CD4-positive, alpha-beta T cell (primary cell): ENCODE measurements at regions not wholly inside any gene's neighbourhood (a gene's known extent, or its start where the extent isn't known, plus 50 kb on each side); places are given as distances from the start of the nearest gene placed in this dataset.

Source experiments
- ATAC-seq: fragments of 200-7000 bp; cut with Tn5 transposase; one replicate; pipeline ENCODE4 v1.10.0; 2022; ENCODE audit warnings: mild to moderate bottlenecking; ENCODE audit not compliant: poor library complexity
- CTCF ChIA-PET: fragments of 350-600 bp; sonication (Branson Sonifier 250); formaldehyde crosslinking; loops from one replicate; lab custom pipeline; 2021; ENCODE audit warnings: antibody characterized with exemption, inconsistent platforms; lab: Charles Lee
- POLR2A ChIA-PET: fragments of 350-600 bp; sonication (Branson Sonifier 250); formaldehyde crosslinking; loops from one replicate; lab custom pipeline; 2021; ENCODE audit warnings: antibody characterized with exemption, inconsistent platforms; lab: Charles Lee
- DNase-seq, 14 experiments: peaks; one replicate each; pipeline ENCODE4 v3.0.0-alpha.2; 2013 to 2020; ENCODE audit warnings: mixed read lengths in 2 of 14
- H3K27ac ChIP-seq, 2 donors: one replicate each; pipeline versions ENCODE4 v1.5.1 to v1.7.0; 2013; ENCODE audit warnings: low read length in 2 of 2, low read depth in 1 of 2, mild to moderate bottlenecking in 1 of 2
- H3K27me3 ChIP-seq, 2 experiments: 1 replicate in 1 of 2; 2 replicates in 1 of 2; pipeline versions ENCODE4 v1.6.1 to v1.7.0; 2013; ENCODE audit warnings: low read length in 2 of 2, control low read depth in 1 of 2, mild to moderate bottlenecking in 1 of 2, moderate library complexity in 1 of 2; ENCODE audit not compliant: insufficient read depth in 2 of 2, control insufficient read depth in 1 of 2
- H3K36me3 ChIP-seq: one replicate; pipeline ENCODE4 v1.6.1; 2013; ENCODE audit warnings: low read length, control low read depth; ENCODE audit not compliant: insufficient read depth
- H3K4me1 ChIP-seq: one replicate; pipeline ENCODE4 v1.6.1; 2013; ENCODE audit warnings: low read length, control low read depth; ENCODE audit not compliant: insufficient read depth
- H3K4me3 ChIP-seq: one replicate; pipeline ENCODE4 v1.5.1; 2013; ENCODE audit warnings: mild to moderate bottlenecking, low read length, moderate library complexity
- H3K9me3 ChIP-seq, 2 experiments: 1 replicate in 1 of 2; 2 replicates in 1 of 2; pipeline versions ENCODE4 v1.6.1 to v1.7.0; 2013; ENCODE audit warnings: low read length in 2 of 2, mild to moderate bottlenecking in 2 of 2, control low read depth in 1 of 2, moderate library complexity in 1 of 2; ENCODE audit not compliant: control insufficient read depth in 1 of 2, insufficient read depth in 1 of 2
- H3K27ac Mint-ChIP-seq: one replicate; pipeline ENCODE4 v1.8.0; 2020; ENCODE audit warnings: mixed read lengths
- H3K27me3 Mint-ChIP-seq: one replicate; pipeline ENCODE4 v1.8.0; 2021; ENCODE audit warnings: mixed read lengths
- H3K36me3 Mint-ChIP-seq: one replicate; pipeline ENCODE4 v1.8.0; 2021; ENCODE audit warnings: low read depth, mixed read lengths
- H3K4me1 Mint-ChIP-seq: one replicate; pipeline ENCODE4 v1.8.0; 2021; ENCODE audit warnings: low read depth, mixed read lengths
- H3K4me3 Mint-ChIP-seq: one replicate; pipeline ENCODE4 v1.8.0; 2020; ENCODE audit warnings: mild to moderate bottlenecking, mixed read lengths
- H3K9me3 Mint-ChIP-seq: one replicate; pipeline ENCODE4 v1.8.0; 2020; ENCODE audit warnings: mixed read lengths
- intact Hi-C, 2 experiments: fragments of 100-400 bp; cut with DNase I in 1 of 2; cut with micrococcal nuclease in 1 of 2; formaldehyde crosslinking; loops; one replicate each; pipeline versions ENCODE4 v1.15.1 to v1.9.0; 2023 to 2025; cut with DNase I, micrococcal nuclease
- TF ChIP-seq, protein P1 (sequence below): fragments of 200-600 bp; IDR thresholded peaks from one replicate; pipeline ENCODE4 v1.8.0; 2022; ENCODE audit warnings: antibody characterized with exemption, mild to moderate bottlenecking

DNA sequence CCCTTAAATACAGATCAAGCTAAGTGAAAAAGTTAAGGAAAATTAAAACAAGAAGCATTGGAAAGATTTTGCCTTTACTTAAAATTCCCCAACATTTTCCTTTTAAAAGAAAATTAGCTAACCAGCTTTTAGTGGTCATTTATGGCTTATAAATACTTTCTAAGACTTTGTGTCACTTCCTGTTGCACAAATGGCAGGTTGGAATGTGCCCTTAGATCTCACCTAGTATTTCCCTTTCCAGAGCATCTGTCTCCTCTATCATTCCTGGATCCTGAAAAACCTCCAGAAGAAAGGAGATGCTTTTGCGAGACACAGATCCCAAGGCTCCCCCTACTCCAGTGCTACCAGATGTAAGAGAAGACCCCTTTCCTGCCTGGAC lies 58.3 kb downstream of the ARF6 start:
- TF ChIP-seq, protein P1, sequence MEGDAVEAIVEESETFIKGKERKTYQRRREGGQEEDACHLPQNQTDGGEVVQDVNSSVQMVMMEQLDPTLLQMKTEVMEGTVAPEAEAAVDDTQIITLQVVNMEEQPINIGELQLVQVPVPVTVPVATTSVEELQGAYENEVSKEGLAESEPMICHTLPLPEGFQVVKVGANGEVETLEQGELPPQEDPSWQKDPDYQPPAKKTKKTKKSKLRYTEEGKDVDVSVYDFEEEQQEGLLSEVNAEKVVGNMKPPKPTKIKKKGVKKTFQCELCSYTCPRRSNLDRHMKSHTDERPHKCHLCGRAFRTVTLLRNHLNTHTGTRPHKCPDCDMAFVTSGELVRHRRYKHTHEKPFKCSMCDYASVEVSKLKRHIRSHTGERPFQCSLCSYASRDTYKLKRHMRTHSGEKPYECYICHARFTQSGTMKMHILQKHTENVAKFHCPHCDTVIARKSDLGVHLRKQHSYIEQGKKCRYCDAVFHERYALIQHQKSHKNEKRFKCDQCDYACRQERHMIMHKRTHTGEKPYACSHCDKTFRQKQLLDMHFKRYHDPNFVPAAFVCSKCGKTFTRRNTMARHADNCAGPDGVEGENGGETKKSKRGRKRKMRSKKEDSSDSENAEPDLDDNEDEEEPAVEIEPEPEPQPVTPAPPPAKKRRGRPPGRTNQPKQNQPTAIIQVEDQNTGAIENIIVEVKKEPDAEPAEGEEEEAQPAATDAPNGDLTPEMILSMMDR: no peak
- Histone ChIP-seq H3K9me3 (no peaks in the 10 kb centered on the region), H3K4me3 (no peak overlapping the region), H3K4me1 (peaks cover 32% of the 10 kb centered on the region), H3K27ac (no peak overlapping the region), H3K27me3 (no peaks in the 10 kb centered on the region), H3K36me3 (no peaks in the 10 kb centered on the region)
- ATAC-seq: no peak
- no peak overlapping the region for H3K27ac Mint-ChIP-seq
- H3K9me3 Mint-ChIP-seq: no peaks in the 10 kb centered on the region
- no peaks in the 10 kb centered on the region for H3K36me3 Mint-ChIP-seq
- intact Hi-C loops: no loop called here
- H3K27me3 Mint-ChIP-seq: no peaks in the 10 kb centered on the region
- ChIA-PET CTCF (interaction anchor here (1.1 kb wide), 1 partner anchor 85 kb away, joined by 4 read pairs; no protein-coding TSS in a partner anchor), POLR2A (interaction anchor here (1.0 to 2.1 kb wide), 6 partner anchors 10 to 111 kb away, joined by 3 to 10 read pairs (median 6); no protein-coding TSS in a partner anchor)
- no peak overlapping the region for H3K4me3 Mint-ChIP-seq
- DNase-seq: no peak
- peaks cover 47% of the 10 kb centered on the region for H3K4me1 Mint-ChIP-seq

DNA sequence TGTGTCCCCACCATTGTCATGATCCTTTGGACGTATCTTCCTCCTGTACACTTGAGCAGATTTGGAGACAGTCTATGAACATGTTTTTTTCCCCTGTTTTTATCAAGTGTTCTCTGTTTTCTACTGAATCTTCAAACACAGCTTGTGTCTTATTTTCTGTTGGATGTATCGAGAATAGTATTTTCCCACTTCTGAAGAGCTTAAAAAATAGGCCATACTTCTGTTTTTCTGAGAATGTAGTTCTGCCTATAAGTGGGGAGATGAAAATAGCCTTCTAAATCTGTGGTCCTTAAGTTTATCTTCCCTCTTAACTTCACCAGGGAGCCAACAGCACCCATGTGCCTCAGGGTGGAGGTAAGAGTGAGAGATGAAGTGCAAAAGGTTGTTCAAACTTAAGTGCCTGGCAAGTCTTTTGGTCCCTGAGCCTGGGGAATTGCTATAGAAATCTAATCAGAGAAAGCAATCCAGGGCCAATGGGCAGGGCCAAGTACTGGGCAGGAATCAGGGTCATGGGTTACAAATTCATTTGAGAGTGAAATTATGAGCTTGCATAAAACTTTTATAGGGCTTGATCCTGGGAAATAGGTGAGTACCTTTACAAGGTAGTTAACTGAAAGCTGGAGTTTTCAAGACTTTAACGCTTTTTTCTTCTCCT lies 58.9 kb downstream of the ARF6 start:
- ATAC-seq: no peak
- no peaks in the 10 kb centered on the region for H3K9me3 Mint-ChIP-seq
- TF ChIP-seq, protein P1: no peak
- H3K4me3 Mint-ChIP-seq: no peak overlapping the region
- H3K27me3 Mint-ChIP-seq: no peaks in the 10 kb centered on the region
- no peaks in the 10 kb centered on the region for H3K9me3 ChIP-seq
- ChIA-PET POLR2A (interaction anchor here (0.8 to 2.1 kb wide), 7 partner anchors 11 to 110 kb away, joined by 3 to 10 read pairs (median 4); partner anchors contain the start of gene ARF6), CTCF (interaction anchor here (1.1 to 1.3 kb wide), 2 partner anchors 86 to 369 kb away, joined by 3 to 4 read pairs; no protein-coding TSS in a partner anchor)
- no peak for DNase-seq
- H3K36me3 Mint-ChIP-seq: no peaks in the 10 kb centered on the region
- no peak overlapping the region for H3K4me3 ChIP-seq
- peaks cover 41% of the 10 kb centered on the region for H3K4me1 Mint-ChIP-seq
- H3K27ac Mint-ChIP-seq: no peak overlapping the region
- H3K27me3 ChIP-seq: no peaks in the 10 kb centered on the region
- no peaks in the 10 kb centered on the region for H3K36me3 ChIP-seq
- intact Hi-C loops: no loop called here
- no peak overlapping the region for H3K27ac ChIP-seq
- peaks cover 26% of the 10 kb centered on the region for H3K4me1 ChIP-seq

DNA sequence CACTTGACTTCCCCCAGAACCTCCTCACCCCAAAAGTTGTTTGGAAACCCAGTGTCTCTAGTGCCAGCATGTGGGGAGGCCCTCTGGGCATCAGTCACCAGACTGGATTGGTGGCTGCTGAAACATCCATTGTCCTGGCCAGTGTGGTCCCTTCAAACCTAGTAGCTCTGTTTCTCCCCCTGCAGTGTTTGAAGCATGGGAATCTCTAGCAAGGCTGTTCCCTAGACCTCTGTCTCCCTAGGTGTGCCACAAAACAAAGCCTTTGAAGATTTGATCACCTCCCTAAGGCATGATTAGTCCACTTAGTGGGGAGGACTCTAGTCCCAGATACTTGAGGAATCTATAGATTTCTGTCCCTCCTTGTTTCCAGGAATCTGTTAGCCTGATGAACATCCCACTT lies 60.3 kb downstream of the ARF6 start:
- no peaks in the 10 kb centered on the region for H3K9me3 Mint-ChIP-seq
- TF ChIP-seq, protein P1: no peak
- H3K36me3 ChIP-seq: no peaks in the 10 kb centered on the region
- DNase-seq (no peak), ATAC-seq (no peak)
- ChIA-PET CTCF (interaction anchor here (0.7 kb wide), 1 partner anchor 47 kb away, joined by 3 read pairs; no protein-coding TSS in a partner anchor), POLR2A (interaction anchor here (1.3 kb wide), 1 partner anchor 101 kb away, joined by 3 read pairs; the partner anchor contains the start of gene NEMF)
- H3K4me3 ChIP-seq: no peak overlapping the region
- H3K4me1 ChIP-seq: peaks cover 16% of the 10 kb centered on the region
- H3K27me3 ChIP-seq: no peaks in the 10 kb centered on the region
- no peak overlapping the region for H3K27ac ChIP-seq
- no peaks in the 10 kb centered on the region for H3K27me3 Mint-ChIP-seq
- no peak overlapping the region for H3K27ac Mint-ChIP-seq
- H3K36me3 Mint-ChIP-seq: no peaks in the 10 kb centered on the region
- H3K4me1 Mint-ChIP-seq: peaks cover 27% of the 10 kb centered on the region
- H3K9me3 ChIP-seq: no peaks in the 10 kb centered on the region
- H3K4me3 Mint-ChIP-seq: no peak overlapping the region
- intact Hi-C loops: no loop called here
